ENCODE measurements at regions not wholly inside any gene's neighbourhood (a gene's known extent, or its start where the extent isn't known, plus 50 kb on each side); places are given as distances from the start of the nearest gene placed in this dataset.
"Not testable (repeated sequence)": the region's sequence is repeated elsewhere in the genome, so short reads cannot be mapped to it uniquely, and the experiment has no call there.

GRCh38 chr5:3092664-3093063 is 341.2 kb upstream of the IRX2 start:
- H3K4me1 Mint-ChIP-seq = no peaks in the 10 kb centered on the region
- no peaks in the 10 kb centered on the region for H3K27me3 Mint-ChIP-seq
- no peak overlapping the region for H3K27ac Mint-ChIP-seq
- intact Hi-C loops (cut with micrococcal nuclease) = no loop called here
- H3K36me3 Mint-ChIP-seq (ENCODE audit: low read depth) = no peaks in the 10 kb centered on the region
- H3K9me3 Mint-ChIP-seq = no peaks in the 10 kb centered on the region
- no peak for DNase-seq
- no peak overlapping the region for H3K4me3 Mint-ChIP-seq

- Mint-ChIP-seq H3K4me3 (no peak overlapping the region), H3K27me3 (no peaks in the 10 kb centered on the region), H3K4me1 (no peaks in the 10 kb centered on the region), H3K36me3 (ENCODE audit: low read depth) (no peaks in the 10 kb centered on the region), H3K27ac (no peak overlapping the region), H3K9me3 (no peaks in the 10 kb centered on the region)
- no peak for DNase-seq
- intact Hi-C loops (cut with micrococcal nuclease) = no loop called here
Observed at GRCh38 chr5:3092211-3092610, 340.7 kb upstream of the IRX2 start.

GRCh38 chr5:3091040-3091774 is 339.7 kb upstream of the IRX2 start:
- Mint-ChIP-seq H3K9me3 (no peaks in the 10 kb centered on the region), H3K4me3 (no peak overlapping the region)

GRCh38 chr5:3090305-3090704 is 338.8 kb upstream of the IRX2 start:
- DNase-seq; H3K4me1 Mint-ChIP-seq; H3K9me3 Mint-ChIP-seq; H3K36me3 Mint-ChIP-seq (ENCODE audit: low read depth); H3K27me3 Mint-ChIP-seq; H3K27ac Mint-ChIP-seq; intact Hi-C loops (cut with micrococcal nuclease); H3K4me3 Mint-ChIP-seq: not testable (repeated sequence)

More at GRCh38 chr5:3091040-3091774, 339.7 kb upstream of the IRX2 start:
- H3K27me3 Mint-ChIP-seq = no peaks in the 10 kb centered on the region
- no peaks in the 10 kb centered on the region for H3K36me3 Mint-ChIP-seq (ENCODE audit: low read depth)
- intact Hi-C loops (cut with micrococcal nuclease) = no loop called here
- no peaks in the 10 kb centered on the region for H3K4me1 Mint-ChIP-seq
- H3K27ac Mint-ChIP-seq = no peak overlapping the region
- DNase-seq = no peak

- H3K27ac Mint-ChIP-seq = no peak overlapping the region
- intact Hi-C loops (cut with micrococcal nuclease) = no loop called here
- H3K27me3 Mint-ChIP-seq = no peaks in the 10 kb centered on the region
- no peaks in the 10 kb centered on the region for H3K36me3 Mint-ChIP-seq (ENCODE audit: low read depth)
- H3K4me1 Mint-ChIP-seq = no peaks in the 10 kb centered on the region
- peaks cover 9% of the 10 kb centered on the region for H3K9me3 Mint-ChIP-seq
- DNase-seq = no peak
- no peak overlapping the region for H3K4me3 Mint-ChIP-seq
Observed at GRCh38 chr5:3080366-3080765, 328.9 kb upstream of the IRX2 start.

- H3K4me3 Mint-ChIP-seq = no peak overlapping the region
- no peaks in the 10 kb centered on the region for H3K36me3 Mint-ChIP-seq (ENCODE audit: low read depth)
- intact Hi-C loops (cut with micrococcal nuclease) = no loop called here
- no peaks in the 10 kb centered on the region for H3K27me3 Mint-ChIP-seq
- H3K9me3 Mint-ChIP-seq = peaks cover 9% of the 10 kb centered on the region
- no peaks in the 10 kb centered on the region for H3K4me1 Mint-ChIP-seq
- no peak for DNase-seq
- H3K27ac Mint-ChIP-seq = no peak overlapping the region
Observed at GRCh38 chr5:3077684-3078083, 326.2 kb upstream of the IRX2 start.

- H3K4me3 Mint-ChIP-seq = no peak overlapping the region
- intact Hi-C loops (cut with micrococcal nuclease) = no loop called here
- no peaks in the 10 kb centered on the region for H3K27me3 Mint-ChIP-seq
- H3K36me3 Mint-ChIP-seq (ENCODE audit: low read depth) = no peaks in the 10 kb centered on the region
- no peaks in the 10 kb centered on the region for H3K4me1 Mint-ChIP-seq
- H3K9me3 Mint-ChIP-seq = peaks cover 17% of the 10 kb centered on the region
- H3K27ac Mint-ChIP-seq = no peak overlapping the region
- no peak for DNase-seq
Observed at GRCh38 chr5:3075309-3075708, 323.8 kb upstream of the IRX2 start.

GRCh38 chr5:3068401-3068800 is 316.9 kb upstream of the IRX2 start:
- Mint-ChIP-seq H3K27me3 (no peaks in the 10 kb centered on the region), H3K27ac (no peak overlapping the region), H3K36me3 (ENCODE audit: low read depth) (no peaks in the 10 kb centered on the region), H3K4me1 (no peaks in the 10 kb centered on the region), H3K9me3 (peaks cover 26% of the 10 kb centered on the region), H3K4me3 (no peak overlapping the region)
- no peak for DNase-seq
- intact Hi-C loops (cut with micrococcal nuclease) = no loop called here

- Mint-ChIP-seq H3K4me1 (no peaks in the 10 kb centered on the region), H3K4me3 (no peak overlapping the region), H3K27me3 (no peaks in the 10 kb centered on the region)
Observed at GRCh38 chr5:3060283-3060682, 308.8 kb upstream of the IRX2 start.

GRCh38 chr5:3059488-3059887 is 308.0 kb upstream of the IRX2 start:
- no peak for DNase-seq
- intact Hi-C loops (cut with micrococcal nuclease) = no loop called here
- no peaks in the 10 kb centered on the region for H3K27me3 Mint-ChIP-seq
- no peak overlapping the region for H3K4me3 Mint-ChIP-seq
- H3K27ac Mint-ChIP-seq = no peak overlapping the region
- H3K36me3 Mint-ChIP-seq (ENCODE audit: low read depth) = no peaks in the 10 kb centered on the region
- H3K4me1 Mint-ChIP-seq = no peaks in the 10 kb centered on the region
- H3K9me3 Mint-ChIP-seq = peaks cover 9% of the 10 kb centered on the region

More at GRCh38 chr5:3060283-3060682, 308.8 kb upstream of the IRX2 start:
- no peaks in the 10 kb centered on the region for H3K36me3 Mint-ChIP-seq (ENCODE audit: low read depth)
- peaks cover 9% of the 10 kb centered on the region for H3K9me3 Mint-ChIP-seq
- intact Hi-C loops (cut with micrococcal nuclease) = no loop called here
- no peak for DNase-seq
- no peak overlapping the region for H3K27ac Mint-ChIP-seq

- Mint-ChIP-seq H3K4me1 (no peaks in the 10 kb centered on the region), H3K27me3 (no peaks in the 10 kb centered on the region), H3K27ac (no peak overlapping the region)
Observed at GRCh38 chr5:3058942-3059341, 307.5 kb upstream of the IRX2 start.

GRCh38 chr5:3056866-3057265 is 305.4 kb upstream of the IRX2 start:
- intact Hi-C loops (cut with micrococcal nuclease) = no loop called here
- Mint-ChIP-seq H3K4me3 (no peak overlapping the region), H3K27me3 (no peaks in the 10 kb centered on the region), H3K9me3 (peaks cover 12% of the 10 kb centered on the region), H3K4me1 (no peaks in the 10 kb centered on the region), H3K36me3 (ENCODE audit: low read depth) (no peaks in the 10 kb centered on the region), H3K27ac (no peak overlapping the region)
- DNase-seq = no peak

More at GRCh38 chr5:3058942-3059341, 307.5 kb upstream of the IRX2 start:
- no peak overlapping the region for H3K4me3 Mint-ChIP-seq
- H3K9me3 Mint-ChIP-seq = peaks cover 9% of the 10 kb centered on the region
- H3K36me3 Mint-ChIP-seq (ENCODE audit: low read depth) = no peaks in the 10 kb centered on the region
- no peak for DNase-seq
- intact Hi-C loops (cut with micrococcal nuclease) = no loop called here

GRCh38 chr5:3051400-3051799 is 299.9 kb upstream of the IRX2 start:
- no peak overlapping the region for H3K27ac Mint-ChIP-seq
- peaks cover 6% of the 10 kb centered on the region for H3K9me3 Mint-ChIP-seq
- intact Hi-C loops (cut with micrococcal nuclease) = no loop called here
- no peaks in the 10 kb centered on the region for H3K4me1 Mint-ChIP-seq
- H3K27me3 Mint-ChIP-seq = no peaks in the 10 kb centered on the region
- no peak overlapping the region for H3K4me3 Mint-ChIP-seq
- no peak for DNase-seq
- no peaks in the 10 kb centered on the region for H3K36me3 Mint-ChIP-seq (ENCODE audit: low read depth)

GRCh38 chr5:3050863-3051262 is 299.4 kb upstream of the IRX2 start:
- H3K27me3 Mint-ChIP-seq = no peaks in the 10 kb centered on the region
- intact Hi-C loops (cut with micrococcal nuclease) = no loop called here
- peaks cover 6% of the 10 kb centered on the region for H3K9me3 Mint-ChIP-seq
- DNase-seq = no peak
- no peak overlapping the region for H3K4me3 Mint-ChIP-seq
- no peaks in the 10 kb centered on the region for H3K4me1 Mint-ChIP-seq
- no peaks in the 10 kb centered on the region for H3K36me3 Mint-ChIP-seq (ENCODE audit: low read depth)
- no peak overlapping the region for H3K27ac Mint-ChIP-seq

GRCh38 chr5:3049261-3049660 is 297.8 kb upstream of the IRX2 start:
- H3K27me3 Mint-ChIP-seq = no peaks in the 10 kb centered on the region
- H3K4me3 Mint-ChIP-seq = no peak overlapping the region
- no peak for DNase-seq
- no peaks in the 10 kb centered on the region for H3K36me3 Mint-ChIP-seq (ENCODE audit: low read depth)
- intact Hi-C loops (cut with micrococcal nuclease) = no loop called here
- no peak overlapping the region for H3K27ac Mint-ChIP-seq
- no peaks in the 10 kb centered on the region for H3K4me1 Mint-ChIP-seq
- H3K9me3 Mint-ChIP-seq = peaks cover 6% of the 10 kb centered on the region

All from activated CD4-positive, alpha-beta T cell treated with anti-CD3 and anti-CD28 coated beads, Interleukin-2, amount 10 ng/mL, durations not matched to agents 24 days and 14 days (primary cell).